ENCODE measurements at regions not wholly inside any gene's neighbourhood (a gene's known extent, or its start where the extent isn't known, plus 50 kb on each side); places are given as distances from the start of the nearest gene placed in this dataset.
"Not testable (repeated sequence)": the region's sequence is repeated elsewhere in the genome, so short reads cannot be mapped to it uniquely, and the experiment has no call there.

DNA sequence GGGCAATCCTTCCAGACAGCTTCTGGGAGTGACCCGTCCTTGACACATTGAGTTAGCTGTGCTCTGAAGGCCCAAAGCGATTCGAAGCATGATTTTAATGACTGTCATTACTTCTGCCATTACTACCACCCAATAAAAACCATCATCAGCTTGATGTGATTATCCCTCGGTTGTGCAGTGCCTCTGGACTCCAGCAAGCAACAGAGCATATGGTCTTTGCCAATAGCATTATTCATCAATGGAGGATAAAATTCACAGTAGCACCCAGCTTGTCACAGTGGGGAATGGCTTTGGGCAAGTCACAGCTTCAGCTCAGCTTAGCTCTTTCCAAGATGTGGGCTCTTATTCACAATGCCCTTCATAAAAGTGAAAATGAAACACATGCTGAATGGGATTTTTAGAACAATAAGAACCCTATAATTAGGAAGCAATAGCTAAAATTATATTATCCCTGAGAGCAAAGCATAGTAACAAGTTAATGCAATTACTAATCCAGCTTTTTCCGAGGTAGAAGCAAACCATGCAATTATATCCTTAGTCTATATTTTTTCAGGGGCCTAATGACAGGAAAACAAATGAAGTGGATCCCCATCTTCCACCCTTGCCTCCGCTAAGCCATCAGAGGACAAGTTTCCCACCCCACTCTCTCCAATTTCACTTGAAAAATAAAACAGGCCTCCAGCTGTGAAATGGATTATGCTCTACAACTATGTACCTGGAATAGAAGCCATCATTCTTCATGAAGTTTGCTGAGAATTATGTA, 163.0 kb upstream of the EEA1 start:
- in situ Hi-C loops (cut with MboI; ENCODE audit: low sequenced_read_pairs, unreplicated experiment), result no loop called here
- DNase-seq (ENCODE audit: low spot score), result no peak
- TF ChIP-seq, protein P1, sequence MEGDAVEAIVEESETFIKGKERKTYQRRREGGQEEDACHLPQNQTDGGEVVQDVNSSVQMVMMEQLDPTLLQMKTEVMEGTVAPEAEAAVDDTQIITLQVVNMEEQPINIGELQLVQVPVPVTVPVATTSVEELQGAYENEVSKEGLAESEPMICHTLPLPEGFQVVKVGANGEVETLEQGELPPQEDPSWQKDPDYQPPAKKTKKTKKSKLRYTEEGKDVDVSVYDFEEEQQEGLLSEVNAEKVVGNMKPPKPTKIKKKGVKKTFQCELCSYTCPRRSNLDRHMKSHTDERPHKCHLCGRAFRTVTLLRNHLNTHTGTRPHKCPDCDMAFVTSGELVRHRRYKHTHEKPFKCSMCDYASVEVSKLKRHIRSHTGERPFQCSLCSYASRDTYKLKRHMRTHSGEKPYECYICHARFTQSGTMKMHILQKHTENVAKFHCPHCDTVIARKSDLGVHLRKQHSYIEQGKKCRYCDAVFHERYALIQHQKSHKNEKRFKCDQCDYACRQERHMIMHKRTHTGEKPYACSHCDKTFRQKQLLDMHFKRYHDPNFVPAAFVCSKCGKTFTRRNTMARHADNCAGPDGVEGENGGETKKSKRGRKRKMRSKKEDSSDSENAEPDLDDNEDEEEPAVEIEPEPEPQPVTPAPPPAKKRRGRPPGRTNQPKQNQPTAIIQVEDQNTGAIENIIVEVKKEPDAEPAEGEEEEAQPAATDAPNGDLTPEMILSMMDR (IDR thresholded peaks at IDR 0.05; ENCODE audit: borderline replicate concordance, control extremely low read depth, extremely low read depth, insufficient read depth, missing control alignments), result no peak

DNA sequence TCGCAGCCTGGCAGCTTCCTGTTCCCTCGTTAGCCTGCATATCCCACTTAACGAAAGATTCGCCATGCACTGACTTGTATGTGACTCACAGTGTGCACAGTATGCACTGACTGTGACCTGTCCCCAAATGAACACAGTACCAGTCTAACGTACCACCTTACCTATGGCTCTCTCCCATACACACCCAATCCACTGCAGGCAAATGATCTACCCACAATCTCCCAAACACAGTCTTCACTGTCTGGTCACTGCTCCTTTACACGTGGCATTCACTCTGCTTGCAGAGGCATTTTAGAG, 163.5 kb upstream of the EEA1 start:
- TF ChIP-seq, protein P1 (IDR thresholded peaks at IDR 0.05; ENCODE audit: borderline replicate concordance, control extremely low read depth, extremely low read depth, insufficient read depth, missing control alignments), result no peak
- in situ Hi-C loops (cut with MboI; ENCODE audit: low sequenced_read_pairs, unreplicated experiment), result no loop called here
- no peak for DNase-seq (ENCODE audit: low spot score)

DNA sequence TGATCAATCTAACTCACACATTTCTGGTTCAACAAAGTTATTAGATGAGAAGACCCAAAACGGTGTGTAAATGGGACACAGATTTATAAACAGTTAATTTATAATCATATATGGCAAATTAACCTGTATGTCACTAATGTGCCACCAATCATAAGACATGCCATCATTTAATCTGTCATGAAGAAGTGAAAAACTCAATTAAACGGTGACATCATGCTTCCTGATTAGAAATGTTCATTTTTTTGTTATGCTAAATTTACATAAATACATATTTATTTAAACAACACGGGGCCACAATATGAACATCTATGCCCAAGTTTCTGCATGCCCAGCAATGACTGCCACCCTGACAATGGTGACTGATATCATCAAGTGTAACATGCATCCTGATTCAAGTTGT, 164.1 kb upstream of the EEA1 start:
- TF ChIP-seq, protein P1 (IDR thresholded peaks at IDR 0.05; ENCODE audit: borderline replicate concordance, control extremely low read depth, extremely low read depth, insufficient read depth, missing control alignments), result no peak
- DNase-seq (ENCODE audit: low spot score), result no peak
- in situ Hi-C loops (cut with MboI; ENCODE audit: low sequenced_read_pairs, unreplicated experiment), result no loop called here

DNA sequence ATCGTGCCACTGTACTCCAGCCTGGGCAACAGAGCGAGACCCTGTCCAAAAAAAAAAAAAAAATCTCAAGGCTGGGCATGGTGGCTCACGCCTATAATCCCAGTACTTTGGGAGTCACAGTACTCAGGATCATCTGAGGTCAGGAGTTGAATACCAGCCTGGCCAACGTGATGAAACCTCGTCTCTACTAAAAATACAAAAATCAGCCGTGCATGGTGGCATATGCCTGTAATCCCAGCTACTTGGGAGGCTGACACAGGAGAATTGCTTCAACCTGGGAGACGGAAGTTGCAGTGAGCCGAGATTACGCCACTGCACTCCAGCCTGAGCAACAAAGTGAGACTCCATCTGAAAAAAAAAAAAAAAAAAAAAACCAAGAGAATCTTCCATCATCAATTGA, 165.1 kb upstream of the EEA1 start:
- DNase-seq (ENCODE audit: low spot score); in situ Hi-C loops (cut with MboI; ENCODE audit: low sequenced_read_pairs, unreplicated experiment): not testable (repeated sequence)

DNA sequence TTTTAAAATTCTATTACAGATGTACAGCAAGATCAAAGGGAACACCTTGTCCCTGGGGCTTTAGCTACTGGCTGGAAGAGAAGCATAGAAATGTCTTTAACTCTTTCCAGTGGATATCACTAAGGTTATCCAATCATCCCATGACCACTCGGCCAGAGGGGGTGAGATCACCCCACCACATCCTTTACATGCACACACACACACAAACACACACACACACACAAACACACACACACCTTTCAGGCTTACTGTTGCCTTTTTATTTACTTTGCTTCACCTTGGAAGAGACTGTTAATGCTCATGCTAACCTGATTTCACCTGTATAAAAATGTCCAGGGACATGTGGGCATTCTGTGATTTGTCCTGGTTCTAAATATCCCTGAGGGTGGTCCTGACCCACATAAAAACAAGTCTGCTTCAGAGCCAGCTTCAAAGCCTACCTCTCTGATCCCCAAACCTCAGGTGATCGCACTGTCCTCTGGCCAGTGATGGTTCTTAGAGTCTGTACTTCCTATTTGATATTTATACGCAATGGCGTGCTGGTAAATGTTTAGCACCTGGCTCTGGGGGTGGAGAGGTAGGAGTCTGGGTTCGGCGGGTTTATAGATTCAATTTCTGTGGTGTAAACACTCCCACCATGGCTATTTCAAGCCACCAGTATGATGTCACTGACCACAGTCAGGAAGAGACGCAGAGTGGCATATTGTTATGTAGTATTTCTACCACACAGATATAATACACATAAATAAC, 166.1 kb upstream of the EEA1 start:
- DNase-seq (ENCODE audit: low spot score), result peak; percentile 40
- TF ChIP-seq, protein P1 (IDR thresholded peaks at IDR 0.05; ENCODE audit: borderline replicate concordance, control extremely low read depth, extremely low read depth, insufficient read depth, missing control alignments), result no peak
- in situ Hi-C loops (cut with MboI; ENCODE audit: low sequenced_read_pairs, unreplicated experiment), result no loop called here

DNA sequence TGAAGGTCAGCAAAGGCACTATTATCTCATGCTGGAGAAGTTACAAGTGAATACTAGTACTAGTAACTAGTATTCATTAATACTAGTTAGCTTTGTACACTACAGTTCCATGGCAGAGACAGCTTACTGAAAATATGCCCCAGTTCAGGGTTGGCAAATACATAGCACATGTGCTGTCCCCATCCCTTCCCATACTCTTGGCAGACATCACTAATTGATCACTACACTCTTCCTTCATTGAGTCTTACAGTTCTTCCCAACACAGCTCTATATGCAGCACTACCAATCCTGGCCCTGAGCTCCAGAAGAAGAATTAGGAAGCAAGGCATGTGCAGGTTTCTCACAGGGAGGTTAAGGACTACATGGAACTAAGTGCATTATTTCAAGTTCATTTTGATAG, 168.3 kb upstream of the EEA1 start:
- DNase-seq (ENCODE audit: low spot score), result no peak
- in situ Hi-C loops (cut with MboI; ENCODE audit: low sequenced_read_pairs, unreplicated experiment), result no loop called here
- TF ChIP-seq, protein P1 (IDR thresholded peaks at IDR 0.05; ENCODE audit: borderline replicate concordance, control extremely low read depth, extremely low read depth, insufficient read depth, missing control alignments), result no peak

DNA sequence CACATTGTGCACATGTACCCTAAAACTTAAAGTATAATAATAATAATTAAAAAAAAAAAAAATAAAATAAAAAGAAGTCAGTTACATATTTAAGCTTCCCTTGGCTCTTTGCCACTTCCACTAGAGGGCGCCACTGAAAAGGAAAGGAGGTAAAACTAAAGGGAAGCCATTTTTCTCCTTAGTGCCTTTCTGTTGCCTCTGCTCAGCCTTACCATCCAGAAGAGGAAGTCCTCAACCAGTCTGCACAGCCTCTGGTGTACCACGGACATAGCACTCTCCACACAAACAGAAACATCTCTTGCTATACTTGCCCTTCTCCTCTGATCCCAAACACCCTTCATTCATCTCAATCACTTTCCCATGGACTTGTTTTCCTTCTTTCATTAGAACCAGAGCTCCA, 169.0 kb upstream of the EEA1 start:
- DNase-seq (ENCODE audit: low spot score), result no peak
- TF ChIP-seq, protein P1 (IDR thresholded peaks at IDR 0.05; ENCODE audit: borderline replicate concordance, control extremely low read depth, extremely low read depth, insufficient read depth, missing control alignments), result peak; percentile 48
- in situ Hi-C loops (cut with MboI; ENCODE audit: low sequenced_read_pairs, unreplicated experiment), result no loop called here
